Central memory CD8-positive, alpha-beta T cell (primary cell): ENCODE measurements at regions not wholly inside any gene's neighbourhood (a gene's known extent, or its start where the extent isn't known, plus 50 kb on each side); places are given as distances from the start of the nearest gene placed in this dataset.
"Not testable (repeated sequence)": the region's sequence is repeated elsewhere in the genome, so short reads cannot be mapped to it uniquely, and the experiment has no call there.

Source experiments
- ATAC-seq: fragments of 150-1000 bp; cut with Tn5 transposase; replicated peaks from 2 replicates; pipeline ENCODE4 v1.10.0; 2022; ENCODE audit warnings: mild to moderate bottlenecking, moderate FRiP score, moderate number of reproducible peaks; ENCODE audit not compliant: poor library complexity, severe bottlenecking; ENCODE audit errors: extremely low read depth
- DNase-seq, 2 donors: peaks; one replicate each; pipeline ENCODE4 v3.0.0; 2021; ENCODE audit warnings: low spot score in 2 of 2
- H3K27ac Mint-ChIP-seq: one replicate; pipeline ENCODE4 v1.8.0; 2022; ENCODE audit warnings: low read depth, mild to moderate bottlenecking, moderate library complexity, mixed read lengths
- H3K27me3 Mint-ChIP-seq: one replicate; pipeline ENCODE4 v1.8.0; 2022; ENCODE audit warnings: mixed read lengths
- H3K36me3 Mint-ChIP-seq: one replicate; pipeline ENCODE4 v1.8.0; 2022; ENCODE audit warnings: mild to moderate bottlenecking, moderate library complexity, mixed read lengths; ENCODE audit not compliant: insufficient read depth
- H3K4me1 Mint-ChIP-seq: one replicate; pipeline ENCODE4 v1.8.0; 2022; ENCODE audit warnings: mixed read lengths
- H3K4me3 Mint-ChIP-seq: one replicate; pipeline ENCODE4 v1.8.0; 2022; ENCODE audit warnings: mild to moderate bottlenecking, moderate library complexity, mixed read lengths
- H3K9me3 Mint-ChIP-seq: one replicate; pipeline ENCODE4 v1.8.0; 2022; ENCODE audit warnings: mixed read lengths

- H3K9me3 Mint-ChIP-seq = peaks cover 12% of the 10 kb centered on the region
- not testable (repeated sequence) for H3K36me3 Mint-ChIP-seq, ATAC-seq, H3K4me1 Mint-ChIP-seq, DNase-seq, H3K27me3 Mint-ChIP-seq, H3K27ac Mint-ChIP-seq, H3K4me3 Mint-ChIP-seq
Observed at GRCh38 chr18:1033092-1033491, 128.4 kb downstream of the ADCYAP1 start.

GRCh38 chr18:1034971-1035370 lies 130.3 kb downstream of the ADCYAP1 start:
- H3K4me1 Mint-ChIP-seq = no peaks in the 10 kb centered on the region
- no peaks in the 10 kb centered on the region for H3K36me3 Mint-ChIP-seq

GRCh38 chr18:1036926-1037325 lies 132.3 kb downstream of the ADCYAP1 start:
- Mint-ChIP-seq H3K36me3 (no peaks in the 10 kb centered on the region), H3K27me3 (no peaks in the 10 kb centered on the region), H3K9me3 (peaks cover 11% of the 10 kb centered on the region), H3K27ac (no peak overlapping the region), H3K4me1 (no peaks in the 10 kb centered on the region), H3K4me3 (no peak overlapping the region)
- ATAC-seq = no peak
- DNase-seq = no peak

More at GRCh38 chr18:1034971-1035370, 130.3 kb downstream of the ADCYAP1 start:
- peaks cover 17% of the 10 kb centered on the region for H3K9me3 Mint-ChIP-seq
- H3K4me3 Mint-ChIP-seq = no peak overlapping the region
- H3K27ac Mint-ChIP-seq = no peak overlapping the region
- ATAC-seq (no peak), DNase-seq (no peak)
- no peaks in the 10 kb centered on the region for H3K27me3 Mint-ChIP-seq

GRCh38 chr18:1037776-1038175 lies 133.1 kb downstream of the ADCYAP1 start:
- no peaks in the 10 kb centered on the region for H3K36me3 Mint-ChIP-seq
- no peaks in the 10 kb centered on the region for H3K4me1 Mint-ChIP-seq
- no peak overlapping the region for H3K27ac Mint-ChIP-seq

GRCh38 chr18:1039421-1039820 lies 134.8 kb downstream of the ADCYAP1 start:
- Mint-ChIP-seq H3K27ac (no peak overlapping the region), H3K4me1 (no peaks in the 10 kb centered on the region), H3K4me3 (no peak overlapping the region), H3K9me3 (peaks cover 5% of the 10 kb centered on the region), H3K27me3 (no peaks in the 10 kb centered on the region), H3K36me3 (no peaks in the 10 kb centered on the region)
- ATAC-seq = no peak
- no peak for DNase-seq

More at GRCh38 chr18:1037776-1038175, 133.1 kb downstream of the ADCYAP1 start:
- H3K4me3 Mint-ChIP-seq = no peak overlapping the region
- no peaks in the 10 kb centered on the region for H3K27me3 Mint-ChIP-seq
- H3K9me3 Mint-ChIP-seq = peaks cover 11% of the 10 kb centered on the region
- ATAC-seq = no peak
- no peak for DNase-seq

GRCh38 chr18:1043039-1043438 lies 138.4 kb downstream of the ADCYAP1 start:
- not testable (repeated sequence) for H3K9me3 Mint-ChIP-seq, H3K4me1 Mint-ChIP-seq, H3K4me3 Mint-ChIP-seq

GRCh38 chr18:1045658-1046057 lies 141.0 kb downstream of the ADCYAP1 start:
- Mint-ChIP-seq H3K4me3 (no peak overlapping the region), H3K4me1 (no peaks in the 10 kb centered on the region), H3K27me3 (no peaks in the 10 kb centered on the region), H3K36me3 (no peaks in the 10 kb centered on the region), H3K27ac (no peak overlapping the region), H3K9me3 (peaks cover 8% of the 10 kb centered on the region)
- DNase-seq (no peak), ATAC-seq (no peak)

More at GRCh38 chr18:1043039-1043438, 138.4 kb downstream of the ADCYAP1 start:
- not testable (repeated sequence) for ATAC-seq, H3K36me3 Mint-ChIP-seq, DNase-seq, H3K27me3 Mint-ChIP-seq, H3K27ac Mint-ChIP-seq

- Mint-ChIP-seq H3K9me3 (peaks cover 13% of the 10 kb centered on the region), H3K27ac (no peak overlapping the region), H3K36me3 (no peaks in the 10 kb centered on the region), H3K4me3 (no peak overlapping the region), H3K27me3 (no peaks in the 10 kb centered on the region), H3K4me1 (no peaks in the 10 kb centered on the region)
- DNase-seq = no peak
- ATAC-seq = no peak
Observed at GRCh38 chr18:1047406-1047805, 142.7 kb downstream of the ADCYAP1 start.

GRCh38 chr18:1048032-1048431 lies 143.4 kb downstream of the ADCYAP1 start:
- H3K27me3 Mint-ChIP-seq = no peaks in the 10 kb centered on the region
- H3K36me3 Mint-ChIP-seq = no peaks in the 10 kb centered on the region
- peaks cover 13% of the 10 kb centered on the region for H3K9me3 Mint-ChIP-seq
- no peak overlapping the region for H3K27ac Mint-ChIP-seq
- no peaks in the 10 kb centered on the region for H3K4me1 Mint-ChIP-seq
- H3K4me3 Mint-ChIP-seq = no peak overlapping the region
- DNase-seq (no peak), ATAC-seq (no peak)

- ATAC-seq (no peak), DNase-seq (no peak)
- no peaks in the 10 kb centered on the region for H3K4me1 Mint-ChIP-seq
- no peaks in the 10 kb centered on the region for H3K27me3 Mint-ChIP-seq
- H3K4me3 Mint-ChIP-seq = no peak overlapping the region
- peaks cover 13% of the 10 kb centered on the region for H3K9me3 Mint-ChIP-seq
- H3K36me3 Mint-ChIP-seq = no peaks in the 10 kb centered on the region
- H3K27ac Mint-ChIP-seq = no peak overlapping the region
Observed at GRCh38 chr18:1049173-1049572, 144.5 kb downstream of the ADCYAP1 start.

GRCh38 chr18:1050012-1050657 lies 145.5 kb downstream of the ADCYAP1 start:
- ATAC-seq = no peak
- Mint-ChIP-seq H3K27ac (no peak overlapping the region), H3K4me3 (no peak overlapping the region)

GRCh38 chr18:1052301-1052700 lies 147.6 kb downstream of the ADCYAP1 start:
- H3K27ac Mint-ChIP-seq = no peak overlapping the region
- no peak for ATAC-seq
- no peaks in the 10 kb centered on the region for H3K4me1 Mint-ChIP-seq
- H3K9me3 Mint-ChIP-seq = peaks cover 13% of the 10 kb centered on the region
- no peaks in the 10 kb centered on the region for H3K27me3 Mint-ChIP-seq
- no peaks in the 10 kb centered on the region for H3K36me3 Mint-ChIP-seq
- no peak for DNase-seq
- H3K4me3 Mint-ChIP-seq = no peak overlapping the region

More at GRCh38 chr18:1050012-1050657, 145.5 kb downstream of the ADCYAP1 start:
- H3K36me3 Mint-ChIP-seq = no peaks in the 10 kb centered on the region
- H3K27me3 Mint-ChIP-seq = no peaks in the 10 kb centered on the region
- DNase-seq = no peak
- H3K9me3 Mint-ChIP-seq = peaks cover 13% of the 10 kb centered on the region
- H3K4me1 Mint-ChIP-seq = no peaks in the 10 kb centered on the region

- Mint-ChIP-seq H3K4me1 (no peaks in the 10 kb centered on the region), H3K27ac (no peak overlapping the region), H3K27me3 (no peaks in the 10 kb centered on the region), H3K36me3 (no peaks in the 10 kb centered on the region), H3K4me3 (no peak overlapping the region), H3K9me3 (peaks cover 13% of the 10 kb centered on the region)
- no peak for ATAC-seq
- no peak for DNase-seq
Observed at GRCh38 chr18:1053331-1054315, 149.0 kb downstream of the ADCYAP1 start.
